Keratinocyte (primary cell): ENCODE measurements at regions not wholly inside any gene's neighbourhood (a gene's known extent, or its start where the extent isn't known, plus 50 kb on each side); places are given as distances from the start of the nearest gene placed in this dataset.

Experiments used
- DNase-seq: peaks from one replicate; pipeline ENCODE4 v3.0.0-alpha.2; 2011; ENCODE audit warnings: low read depth, missing footprints, low spot score
- FAIRE-seq: peaks from 2 replicates; lab custom pipeline; 2011; peaks lifted over from hg19 to GRCh38; lab: Jason Lieb, UNC
- H2AFZ ChIP-seq: 2 replicates; pipeline ENCODE4 v1.6.0; 2012; ENCODE audit warnings: low read length, control low read depth, inconsistent platforms; ENCODE audit not compliant: control insufficient read depth
- H3K27ac ChIP-seq: 2 replicates; pipeline ENCODE4 v1.5.1; 2011; ENCODE audit warnings: low read length; ENCODE audit not compliant: control insufficient read depth, insufficient read depth
- H3K27me3 ChIP-seq: 3 replicates; pipeline ENCODE4 v1.6.0; 2011; ENCODE audit warnings: low read length; ENCODE audit not compliant: control insufficient read depth, insufficient read depth; ENCODE audit errors: extremely low read depth
- H3K36me3 ChIP-seq, 2 experiments: 2 replicates in 1 of 2; 3 replicates in 1 of 2; pipeline ENCODE4 v1.5.1; 2011; ENCODE audit warnings: low read length in 2 of 2, mild to moderate bottlenecking in 1 of 2; ENCODE audit not compliant: control insufficient read depth in 2 of 2, insufficient read depth in 2 of 2; ENCODE audit errors: extremely low read depth in 1 of 2
- H3K4me1 ChIP-seq: 3 replicates; pipeline ENCODE4 v1.5.1; 2011; ENCODE audit warnings: low read length; ENCODE audit not compliant: control insufficient read depth, insufficient read depth; ENCODE audit errors: extremely low read depth
- H3K4me2 ChIP-seq: 3 replicates; pipeline ENCODE4 v1.6.0; 2011; ENCODE audit warnings: low read depth, low read length; ENCODE audit not compliant: control insufficient read depth, insufficient read depth; ENCODE audit errors: extremely low read depth
- H3K4me3 ChIP-seq, 3 experiments: fragments of 200-600 bp in 1 of 3; sonication (generic) in 1 of 3; 2 replicates in 2 of 3; 3 replicates in 1 of 3; pipeline ENCODE4 v1.5.1; 2011 to 2016; ENCODE audit warnings: low read length in 3 of 3, mild to moderate bottlenecking in 3 of 3, control low read depth in 2 of 3, inconsistent platforms in 1 of 3, low read depth in 1 of 3, mixed read lengths in 1 of 3, mixed run types in 1 of 3, moderate library complexity in 1 of 3; ENCODE audit not compliant: control insufficient read depth in 2 of 3, insufficient read depth in 2 of 3; ENCODE audit errors: extremely low read depth in 1 of 3
- H3K79me2 ChIP-seq: 2 replicates; pipeline ENCODE4 v1.6.0; 2012; ENCODE audit warnings: low read length; ENCODE audit not compliant: control insufficient read depth, insufficient read depth
- H3K9ac ChIP-seq: 3 replicates; pipeline ENCODE4 v1.6.0; 2011; ENCODE audit warnings: low read length; ENCODE audit not compliant: control insufficient read depth, insufficient read depth; ENCODE audit errors: extremely low read depth
- H3K9me1 ChIP-seq: 3 replicates; pipeline ENCODE4 v1.6.0; 2011; ENCODE audit warnings: low read length; ENCODE audit not compliant: control insufficient read depth, insufficient read depth; ENCODE audit errors: extremely low read depth
- H3K9me3 ChIP-seq: 2 replicates; pipeline ENCODE4 v1.5.1; 2012; ENCODE audit warnings: low read depth, low read length; ENCODE audit not compliant: control insufficient read depth
- H4K20me1 ChIP-seq: 3 replicates; pipeline ENCODE4 v1.6.0; 2011; ENCODE audit warnings: low read length; ENCODE audit not compliant: control insufficient read depth, insufficient read depth; ENCODE audit errors: extremely low read depth
- EZH2 ChIP-seq: IDR thresholded peaks from one replicate; pipeline ENCODE4 v1.6.1; 2012; ENCODE audit warnings: inconsistent platforms, mild to moderate bottlenecking, low read length, moderate library complexity
- dilution Hi-C: fragments of 300-500 bp; cut with MboI; formaldehyde crosslinking; loops from one replicate; pipeline ENCODE4 v1.7.0; 2020; ENCODE audit warnings: low sequenced_read_pairs; ENCODE audit not compliant: extremely low pct_ligation_motif_present
- TF ChIP-seq, protein P1 (sequence below), 3 experiments: IDR thresholded peaks in 1 of 3; conservative IDR thresholded peaks in 1 of 3; optimal IDR thresholded peaks in 1 of 3; 2 replicates in 2 of 3; 3 replicates in 1 of 3; pipeline versions ENCODE3 to v1.5.1; 2011; ENCODE audit warnings: low read length in 3 of 3, mild to moderate bottlenecking in 3 of 3, moderate library complexity in 2 of 3, control low read depth in 1 of 3, inconsistent platforms in 1 of 3; ENCODE audit not compliant: insufficient read depth in 2 of 3; ENCODE audit errors: extremely low read depth in 1 of 3

GRCh38 chr17:31787857-31788570 is 71.0 kb downstream of the COPRS start:
- FAIRE-seq = peak; percentile 97

DNA sequence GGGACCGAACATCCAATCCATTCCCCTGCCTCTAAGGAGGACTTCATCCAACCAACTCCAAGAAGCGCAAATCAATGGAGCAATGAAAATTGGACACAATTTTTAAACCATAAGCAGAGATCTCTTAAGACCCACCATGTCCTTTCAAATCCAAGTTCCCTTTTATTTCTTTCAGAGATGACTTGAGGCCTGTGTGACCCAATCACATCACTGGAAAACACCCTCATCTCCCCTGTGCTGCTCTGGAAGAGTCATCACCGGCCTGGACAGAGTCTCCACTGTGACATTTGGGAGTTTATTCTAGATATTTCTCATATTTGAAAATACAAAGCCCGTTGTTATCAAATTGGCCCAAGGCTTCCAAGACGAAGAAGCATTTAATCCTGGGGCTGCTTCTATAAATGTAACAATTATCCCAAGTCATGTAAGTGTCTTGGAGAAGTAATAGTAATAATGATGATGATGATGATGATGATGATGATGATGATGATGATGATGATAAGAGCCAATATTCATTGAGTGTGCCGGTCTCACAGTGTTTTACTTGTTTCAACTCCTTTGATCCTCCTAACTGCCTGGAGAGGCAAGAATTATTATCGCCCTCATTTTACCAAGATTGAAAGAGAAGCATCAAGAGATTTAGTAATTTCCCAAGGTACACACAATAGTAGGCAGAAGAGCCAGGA is 72.1 kb downstream of the COPRS start:
- H2AFZ ChIP-seq = no peak overlapping the region
- no peaks in the 10 kb centered on the region for H3K27me3 ChIP-seq
- no peaks in the 10 kb centered on the region for H4K20me1 ChIP-seq
- no peak overlapping the region for H3K9ac ChIP-seq
- no peak overlapping the region for H3K4me3 ChIP-seq
- H3K4me1 ChIP-seq = peaks cover 19% of the 10 kb centered on the region
- DNase-seq (no peak), FAIRE-seq (no peak)
- TF ChIP-seq EZH2 = no peak
- TF ChIP-seq, protein P1, sequence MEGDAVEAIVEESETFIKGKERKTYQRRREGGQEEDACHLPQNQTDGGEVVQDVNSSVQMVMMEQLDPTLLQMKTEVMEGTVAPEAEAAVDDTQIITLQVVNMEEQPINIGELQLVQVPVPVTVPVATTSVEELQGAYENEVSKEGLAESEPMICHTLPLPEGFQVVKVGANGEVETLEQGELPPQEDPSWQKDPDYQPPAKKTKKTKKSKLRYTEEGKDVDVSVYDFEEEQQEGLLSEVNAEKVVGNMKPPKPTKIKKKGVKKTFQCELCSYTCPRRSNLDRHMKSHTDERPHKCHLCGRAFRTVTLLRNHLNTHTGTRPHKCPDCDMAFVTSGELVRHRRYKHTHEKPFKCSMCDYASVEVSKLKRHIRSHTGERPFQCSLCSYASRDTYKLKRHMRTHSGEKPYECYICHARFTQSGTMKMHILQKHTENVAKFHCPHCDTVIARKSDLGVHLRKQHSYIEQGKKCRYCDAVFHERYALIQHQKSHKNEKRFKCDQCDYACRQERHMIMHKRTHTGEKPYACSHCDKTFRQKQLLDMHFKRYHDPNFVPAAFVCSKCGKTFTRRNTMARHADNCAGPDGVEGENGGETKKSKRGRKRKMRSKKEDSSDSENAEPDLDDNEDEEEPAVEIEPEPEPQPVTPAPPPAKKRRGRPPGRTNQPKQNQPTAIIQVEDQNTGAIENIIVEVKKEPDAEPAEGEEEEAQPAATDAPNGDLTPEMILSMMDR (optimal IDR thresholded peaks at IDR 0.05 in 1 of 3, IDR thresholded peaks at IDR 0.05 in 1 of 3, conservative IDR thresholded peaks at IDR 0.05 in 1 of 3; ENCODE audit: extremely low read depth in 1 of 3, insufficient read depth in 2 of 3, low read length in 3 of 3) = no peak
- peak overlapping the region; percentile 82 for H3K27ac ChIP-seq
- no peaks in the 10 kb centered on the region for H3K9me1 ChIP-seq
- no peaks in the 10 kb centered on the region for H3K9me3 ChIP-seq
- H3K36me3 ChIP-seq = no peaks in the 10 kb centered on the region
- dilution Hi-C loops = no loop called here
- H3K79me2 ChIP-seq = no peaks in the 10 kb centered on the region
- H3K4me2 ChIP-seq = no peak overlapping the region

More at GRCh38 chr17:31787857-31788570, 71.0 kb downstream of the COPRS start:
- dilution Hi-C loops = no loop called here
- H3K27me3 ChIP-seq = no peaks in the 10 kb centered on the region
- H3K9me1 ChIP-seq = no peaks in the 10 kb centered on the region
- peak overlapping the region; percentile 82 for H3K27ac ChIP-seq
- peak; percentile 92 for DNase-seq
- peak overlapping the region; percentile 65 for H3K4me2 ChIP-seq
- peak overlapping the region; percentile 60 for H2AFZ ChIP-seq
- H3K9ac ChIP-seq = peak overlapping the region; percentile 11
- no peaks in the 10 kb centered on the region for H4K20me1 ChIP-seq
- H3K79me2 ChIP-seq = no peaks in the 10 kb centered on the region
- H3K4me3 ChIP-seq = no peak overlapping the region
- peaks cover 19% of the 10 kb centered on the region for H3K4me1 ChIP-seq
- no peaks in the 10 kb centered on the region for H3K36me3 ChIP-seq
- no peak for TF ChIP-seq EZH2
- TF ChIP-seq, protein P1 (optimal IDR thresholded peaks at IDR 0.05 in 1 of 3, IDR thresholded peaks at IDR 0.05 in 1 of 3, conservative IDR thresholded peaks at IDR 0.05 in 1 of 3; ENCODE audit: extremely low read depth in 1 of 3, insufficient read depth in 2 of 3, low read length in 3 of 3) = no peak
- H3K9me3 ChIP-seq = no peaks in the 10 kb centered on the region
